ENCODE measurements at regions not wholly inside any gene's neighbourhood (a gene's known extent, or its start where the extent isn't known, plus 50 kb on each side); places are given as distances from the start of the nearest gene placed in this dataset.

DNA sequence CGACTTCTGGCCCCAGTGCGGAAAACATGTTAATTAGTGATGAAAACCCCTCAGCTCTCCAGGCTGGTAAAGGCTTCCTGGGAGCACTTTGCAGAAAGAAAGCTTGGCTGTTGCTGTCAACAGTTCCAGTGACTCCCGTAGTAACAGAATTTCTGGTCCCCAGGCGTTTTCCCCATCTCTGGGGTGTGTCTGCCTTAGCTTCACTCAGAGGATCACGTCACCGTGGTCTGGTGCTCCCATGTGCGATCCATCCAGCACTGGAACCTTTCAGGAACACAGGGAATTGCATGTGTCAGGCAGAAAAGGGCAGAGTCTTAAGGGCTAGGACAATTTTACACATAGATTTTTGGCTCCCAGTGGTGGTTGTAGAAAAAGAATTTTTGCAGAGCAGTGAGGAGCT, 470.4 kb upstream of the USP24 start:
- Histone ChIP-seq H3K36me3 (ENCODE audit: insufficient read depth, low read length) (no peaks in the 10 kb centered on the region), H3K4me2 (ENCODE audit: low read length) (no peak overlapping the region), H3K79me2 (ENCODE audit: insufficient read depth, low read length) (no peaks in the 10 kb centered on the region), H3K4me3 (ENCODE audit: low read depth, low read length, poor library complexity, severe bottlenecking) (no peak overlapping the region), H3K27ac (ENCODE audit: low read depth, low read length, poor library complexity, severe bottlenecking) (no peak overlapping the region), H3K27me3 (ENCODE audit: insufficient read depth, low read length) (no peaks in the 10 kb centered on the region), H3K9me2 (ENCODE audit: low read depth, low read length) (no peaks in the 10 kb centered on the region), H3K9me3 (ENCODE audit: low read length) (no peaks in the 10 kb centered on the region), H3K4me1 (ENCODE audit: insufficient read depth, low read length, severe bottlenecking) (no peaks in the 10 kb centered on the region), H4K20me1 (ENCODE audit: insufficient read depth, low read length) (no peaks in the 10 kb centered on the region), H3K9ac (ENCODE audit: low read length) (no peak overlapping the region), H3F3A (ENCODE audit: insufficient read depth, low read length) (no peaks in the 10 kb centered on the region), H2AFZ (ENCODE audit: low read length) (no peak overlapping the region)
- TF ChIP-seq EZH2 (IDR thresholded peaks at IDR 0.05; ENCODE audit: borderline replicate concordance, low read length): no peak
- TF ChIP-seq, protein P1, sequence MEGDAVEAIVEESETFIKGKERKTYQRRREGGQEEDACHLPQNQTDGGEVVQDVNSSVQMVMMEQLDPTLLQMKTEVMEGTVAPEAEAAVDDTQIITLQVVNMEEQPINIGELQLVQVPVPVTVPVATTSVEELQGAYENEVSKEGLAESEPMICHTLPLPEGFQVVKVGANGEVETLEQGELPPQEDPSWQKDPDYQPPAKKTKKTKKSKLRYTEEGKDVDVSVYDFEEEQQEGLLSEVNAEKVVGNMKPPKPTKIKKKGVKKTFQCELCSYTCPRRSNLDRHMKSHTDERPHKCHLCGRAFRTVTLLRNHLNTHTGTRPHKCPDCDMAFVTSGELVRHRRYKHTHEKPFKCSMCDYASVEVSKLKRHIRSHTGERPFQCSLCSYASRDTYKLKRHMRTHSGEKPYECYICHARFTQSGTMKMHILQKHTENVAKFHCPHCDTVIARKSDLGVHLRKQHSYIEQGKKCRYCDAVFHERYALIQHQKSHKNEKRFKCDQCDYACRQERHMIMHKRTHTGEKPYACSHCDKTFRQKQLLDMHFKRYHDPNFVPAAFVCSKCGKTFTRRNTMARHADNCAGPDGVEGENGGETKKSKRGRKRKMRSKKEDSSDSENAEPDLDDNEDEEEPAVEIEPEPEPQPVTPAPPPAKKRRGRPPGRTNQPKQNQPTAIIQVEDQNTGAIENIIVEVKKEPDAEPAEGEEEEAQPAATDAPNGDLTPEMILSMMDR (IDR thresholded peaks at IDR 0.05; ENCODE audit: low read length): no peak

DNA sequence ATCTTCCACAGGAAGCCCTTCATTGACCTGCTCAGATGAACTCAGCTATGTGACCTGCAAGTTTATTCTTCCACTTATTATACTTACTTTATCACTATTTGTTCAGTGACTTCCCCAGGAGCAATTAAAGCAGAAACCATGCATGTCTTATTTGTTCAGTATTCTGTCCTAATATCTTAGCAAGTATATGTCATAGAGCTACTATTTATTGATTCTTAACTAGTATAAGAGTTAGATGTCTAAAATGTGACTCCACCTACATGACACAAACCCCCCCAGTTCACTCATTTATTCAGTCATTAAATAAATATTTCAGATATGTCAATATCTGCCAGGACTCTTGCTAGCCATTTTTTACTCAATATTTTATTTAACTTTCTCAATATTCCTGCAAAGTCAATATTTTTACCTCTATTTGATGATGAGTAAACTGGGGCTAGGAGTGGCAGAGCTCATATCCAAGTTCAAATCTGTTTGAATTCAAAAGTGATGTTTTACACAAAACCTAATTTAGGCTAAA, 469.0 kb upstream of the USP24 start:
- Histone ChIP-seq H3K9me3 (ENCODE audit: low read length) (no peaks in the 10 kb centered on the region), H3F3A (ENCODE audit: insufficient read depth, low read length) (no peaks in the 10 kb centered on the region), H3K4me1 (ENCODE audit: insufficient read depth, low read length, severe bottlenecking) (no peaks in the 10 kb centered on the region), H3K4me2 (ENCODE audit: low read length) (no peak overlapping the region), H3K4me3 (ENCODE audit: low read depth, low read length, poor library complexity, severe bottlenecking) (no peak overlapping the region), H3K36me3 (ENCODE audit: insufficient read depth, low read length) (no peaks in the 10 kb centered on the region), H3K79me2 (ENCODE audit: insufficient read depth, low read length) (no peaks in the 10 kb centered on the region), H4K20me1 (ENCODE audit: insufficient read depth, low read length) (no peaks in the 10 kb centered on the region), H3K9me2 (ENCODE audit: low read depth, low read length) (no peaks in the 10 kb centered on the region), H3K27ac (ENCODE audit: low read depth, low read length, poor library complexity, severe bottlenecking) (no peak overlapping the region), H3K27me3 (ENCODE audit: insufficient read depth, low read length) (no peaks in the 10 kb centered on the region), H2AFZ (ENCODE audit: low read length) (no peak overlapping the region), H3K9ac (ENCODE audit: low read length) (no peak overlapping the region)
- no peak for TF ChIP-seq EZH2 (IDR thresholded peaks at IDR 0.05; ENCODE audit: borderline replicate concordance, low read length)
- TF ChIP-seq, protein P1 (IDR thresholded peaks at IDR 0.05; ENCODE audit: low read length): no peak

DNA sequence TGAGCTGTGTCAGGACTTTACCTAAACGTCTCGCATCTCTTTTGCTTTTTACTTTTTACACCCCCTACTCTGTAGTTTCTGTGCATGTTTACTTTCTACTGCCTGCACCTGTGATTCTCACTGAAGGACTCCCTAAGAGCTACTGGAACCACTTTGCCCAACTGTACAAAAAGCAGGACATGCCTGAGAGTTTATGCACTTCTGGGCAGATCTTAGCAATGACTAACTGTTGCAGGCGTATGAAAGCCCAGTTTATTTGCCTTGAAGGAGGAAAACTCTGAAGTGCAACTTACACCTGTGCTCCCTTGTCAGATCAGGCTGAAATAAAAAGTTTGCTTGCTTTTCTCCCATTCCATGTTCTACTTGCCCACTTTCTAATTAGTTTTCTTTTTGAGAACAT, 467.0 kb upstream of the USP24 start:
- Histone ChIP-seq H4K20me1 (ENCODE audit: insufficient read depth, low read length) (no peaks in the 10 kb centered on the region), H3K79me2 (ENCODE audit: insufficient read depth, low read length) (no peaks in the 10 kb centered on the region), H3K4me2 (ENCODE audit: low read length) (no peak overlapping the region)

More for the DNA sequence above, 467.0 kb upstream of the USP24 start:
- Histone ChIP-seq H3K27ac (ENCODE audit: low read depth, low read length, poor library complexity, severe bottlenecking) (no peak overlapping the region), H3K9ac (ENCODE audit: low read length) (no peak overlapping the region), H3K27me3 (ENCODE audit: insufficient read depth, low read length) (no peaks in the 10 kb centered on the region), H3K9me3 (ENCODE audit: low read length) (no peaks in the 10 kb centered on the region), H3K9me2 (ENCODE audit: low read depth, low read length) (no peaks in the 10 kb centered on the region), H3K36me3 (ENCODE audit: insufficient read depth, low read length) (no peaks in the 10 kb centered on the region), H3K4me1 (ENCODE audit: insufficient read depth, low read length, severe bottlenecking) (no peaks in the 10 kb centered on the region), H3K4me3 (ENCODE audit: low read depth, low read length, poor library complexity, severe bottlenecking) (no peak overlapping the region), H2AFZ (ENCODE audit: low read length) (no peak overlapping the region), H3F3A (ENCODE audit: insufficient read depth, low read length) (no peaks in the 10 kb centered on the region)
- no peak for TF ChIP-seq EZH2 (IDR thresholded peaks at IDR 0.05; ENCODE audit: borderline replicate concordance, low read length)
- TF ChIP-seq, protein P1 (IDR thresholded peaks at IDR 0.05; ENCODE audit: low read length): no peak
